Activated naive CD8-positive, alpha-beta T cell treated with anti-CD3 and anti-CD28 coated beads, Interleukin-2, amount 10 ng/mL, durations not matched to agents 7 days and 5 days (primary cell): ENCODE measurements at regions not wholly inside any gene's neighbourhood (a gene's known extent, or its start where the extent isn't known, plus 50 kb on each side); places are given as distances from the start of the nearest gene placed in this dataset.

Source experiments
- ATAC-seq: fragments of 150-1000 bp; cut with Tn5 transposase; one replicate; pipeline ENCODE4 v1.10.0; 2021; ENCODE audit warnings: low read depth, moderate library complexity
- POLR2A ChIA-PET: fragments of 350-600 bp; sonication (Branson Sonifier 250); formaldehyde crosslinking; loops from one replicate; lab custom pipeline; 2021; ENCODE audit warnings: antibody characterized with exemption; lab: Charles Lee
- DNase-seq: peaks from one replicate; pipeline ENCODE4 v3.0.0; 2021
- H3K27ac Mint-ChIP-seq: one replicate; pipeline ENCODE4 v1.8.0; 2022; ENCODE audit warnings: mild to moderate bottlenecking, mixed read lengths
- H3K27me3 Mint-ChIP-seq: one replicate; pipeline ENCODE4 v1.8.0; 2022; ENCODE audit warnings: mild to moderate bottlenecking, moderate library complexity, mixed read lengths
- H3K36me3 Mint-ChIP-seq: one replicate; pipeline ENCODE4 v1.8.0; 2021; ENCODE audit warnings: mild to moderate bottlenecking, mixed read lengths
- H3K4me1 Mint-ChIP-seq: one replicate; pipeline ENCODE4 v1.8.0; 2021; ENCODE audit warnings: mixed read lengths
- H3K4me3 Mint-ChIP-seq: one replicate; pipeline ENCODE4 v1.8.0; 2022; ENCODE audit warnings: mild to moderate bottlenecking, moderate library complexity, mixed read lengths
- H3K9me3 Mint-ChIP-seq: one replicate; pipeline ENCODE4 v1.8.0; 2021; ENCODE audit warnings: mixed read lengths

DNA sequence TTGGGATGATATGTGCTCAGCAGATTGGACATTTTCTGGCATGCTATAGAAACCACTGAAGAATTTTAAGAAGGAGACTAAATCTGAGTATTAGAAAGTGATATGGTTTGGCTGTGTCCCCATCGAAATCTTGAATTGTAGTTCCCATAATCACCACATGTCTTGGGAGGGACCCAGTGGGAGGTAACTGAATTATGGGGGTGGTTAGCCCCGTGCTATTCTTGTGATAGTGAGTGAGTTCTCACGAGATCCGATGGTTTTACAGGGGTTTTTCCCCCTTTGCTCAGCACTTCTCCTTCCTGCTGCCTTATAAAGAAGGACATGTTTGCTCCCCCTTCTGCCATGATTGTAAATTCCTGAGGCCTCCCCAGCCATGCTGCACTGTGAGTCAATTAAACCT, 535.9 kb upstream of the VRK2 start:
- H3K36me3 Mint-ChIP-seq: no peaks in the 10 kb centered on the region
- DNase-seq (no peak), ATAC-seq (no peak)
- H3K4me3 Mint-ChIP-seq: no peak overlapping the region
- peaks cover 5% of the 10 kb centered on the region for H3K27me3 Mint-ChIP-seq
- POLR2A ChIA-PET: no interaction called here
- H3K27ac Mint-ChIP-seq: no peak overlapping the region
- H3K9me3 Mint-ChIP-seq: no peaks in the 10 kb centered on the region
- H3K4me1 Mint-ChIP-seq: no peaks in the 10 kb centered on the region

- Mint-ChIP-seq H3K4me1 (no peaks in the 10 kb centered on the region), H3K27me3 (peaks cover 3% of the 10 kb centered on the region), H3K27ac (no peak overlapping the region), H3K36me3 (no peaks in the 10 kb centered on the region), H3K9me3 (no peaks in the 10 kb centered on the region), H3K4me3 (no peak overlapping the region)
- no peak for ATAC-seq
- POLR2A ChIA-PET: no interaction called here
- DNase-seq: no peak
Observed at GRCh38 chr2:57515366-57515765, 531.2 kb upstream of the VRK2 start.

- H3K4me3 Mint-ChIP-seq: no peak overlapping the region
- no peak for DNase-seq
- H3K27me3 Mint-ChIP-seq: peaks cover 3% of the 10 kb centered on the region
- no peaks in the 10 kb centered on the region for H3K36me3 Mint-ChIP-seq
- POLR2A ChIA-PET: no interaction called here
- no peak overlapping the region for H3K27ac Mint-ChIP-seq
- ATAC-seq: no peak
- H3K9me3 Mint-ChIP-seq: no peaks in the 10 kb centered on the region
- H3K4me1 Mint-ChIP-seq: no peaks in the 10 kb centered on the region
Observed at GRCh38 chr2:57516698-57517340, 529.8 kb upstream of the VRK2 start.

DNA sequence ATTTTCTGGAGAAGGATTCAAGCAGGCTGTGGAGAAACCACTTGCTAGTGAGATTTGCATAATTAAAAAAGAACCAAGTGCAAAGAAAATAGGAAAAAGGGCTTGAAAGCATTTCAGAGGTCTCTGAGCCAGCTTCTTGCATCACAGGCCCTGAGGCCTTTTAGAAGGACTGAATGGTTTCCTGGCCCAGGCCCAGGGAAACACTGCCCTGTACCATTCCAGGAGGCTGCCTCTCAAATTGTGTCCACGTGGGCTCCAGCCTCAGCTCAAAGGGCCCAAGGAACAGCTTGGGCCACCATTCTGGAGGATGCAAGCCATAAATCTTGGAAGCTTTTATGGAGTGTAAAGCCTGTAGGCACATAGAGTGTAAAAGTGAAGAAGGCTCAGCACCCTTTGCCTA, 523.3 kb upstream of the VRK2 start:
- ATAC-seq (no peak), DNase-seq (no peak)
- Mint-ChIP-seq H3K9me3 (peaks cover 5% of the 10 kb centered on the region), H3K4me1 (no peaks in the 10 kb centered on the region), H3K27ac (no peak overlapping the region), H3K36me3 (no peaks in the 10 kb centered on the region), H3K4me3 (no peak overlapping the region), H3K27me3 (no peaks in the 10 kb centered on the region)
- POLR2A ChIA-PET: no interaction called here

DNA sequence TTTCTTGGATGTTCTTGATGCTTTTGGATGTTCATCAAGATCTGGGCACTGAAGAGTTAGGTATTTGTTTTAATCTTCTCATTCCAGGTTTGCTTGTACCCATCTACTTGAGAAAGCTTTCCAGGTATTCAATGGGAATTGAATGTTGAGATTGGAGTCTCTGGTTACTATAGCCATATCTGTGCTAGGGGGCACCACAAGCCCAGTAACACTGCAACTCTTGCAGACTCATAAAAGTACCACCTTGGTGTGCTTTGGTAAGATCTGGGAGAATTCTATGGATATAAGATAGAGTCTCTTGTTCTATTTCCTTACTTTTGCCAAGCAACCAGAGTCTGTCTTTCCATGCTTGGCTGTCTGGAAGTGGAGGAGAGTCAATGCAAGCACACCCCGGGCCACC, 518.9 kb upstream of the VRK2 start:
- Mint-ChIP-seq H3K9me3 (peaks cover 5% of the 10 kb centered on the region), H3K27me3 (no peaks in the 10 kb centered on the region), H3K27ac (no peak overlapping the region), H3K4me1 (no peaks in the 10 kb centered on the region), H3K36me3 (no peaks in the 10 kb centered on the region), H3K4me3 (no peak overlapping the region)
- ATAC-seq (no peak), DNase-seq (no peak)
- POLR2A ChIA-PET: no interaction called here

GRCh38 chr2:57528499-57528898, 518.1 kb upstream of the VRK2 start:
- POLR2A ChIA-PET: no interaction called here
- no peak overlapping the region for H3K27ac Mint-ChIP-seq
- H3K27me3 Mint-ChIP-seq: no peaks in the 10 kb centered on the region
- ATAC-seq (no peak), DNase-seq (no peak)
- H3K4me1 Mint-ChIP-seq: no peaks in the 10 kb centered on the region
- peaks cover 5% of the 10 kb centered on the region for H3K9me3 Mint-ChIP-seq
- H3K4me3 Mint-ChIP-seq: no peak overlapping the region
- H3K36me3 Mint-ChIP-seq: no peaks in the 10 kb centered on the region

DNA sequence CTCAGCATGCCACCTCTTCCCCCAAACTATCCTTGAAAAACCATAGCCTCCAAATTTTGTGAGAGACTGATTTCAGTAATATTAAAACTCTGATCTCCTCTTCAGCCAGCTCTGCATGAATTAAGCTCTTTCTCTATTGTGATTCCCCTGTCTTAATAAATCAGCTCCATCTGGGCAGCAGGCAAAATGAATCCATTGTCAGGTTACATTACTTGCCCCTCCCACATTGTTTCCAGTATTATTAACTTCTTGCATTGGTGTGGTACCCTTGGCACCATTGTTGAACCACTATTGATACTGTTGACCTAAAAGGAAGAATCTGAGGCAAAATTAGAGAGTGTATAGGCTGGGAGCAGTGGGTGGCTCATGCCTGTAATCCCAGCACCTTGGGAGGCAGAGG, 512.2 kb upstream of the VRK2 start:
- Mint-ChIP-seq H3K36me3 (no peaks in the 10 kb centered on the region), H3K4me1 (no peaks in the 10 kb centered on the region), H3K9me3 (no peaks in the 10 kb centered on the region), H3K4me3 (no peak overlapping the region), H3K27ac (no peak overlapping the region), H3K27me3 (no peaks in the 10 kb centered on the region)
- ATAC-seq: no peak
- no peak for DNase-seq
- POLR2A ChIA-PET: no interaction called here

- Mint-ChIP-seq H3K9me3 (no peaks in the 10 kb centered on the region), H3K4me1 (no peaks in the 10 kb centered on the region), H3K27me3 (no peaks in the 10 kb centered on the region), H3K4me3 (no peak overlapping the region), H3K27ac (no peak overlapping the region), H3K36me3 (no peaks in the 10 kb centered on the region)
- ATAC-seq: no peak
- POLR2A ChIA-PET: no interaction called here
- DNase-seq: no peak
Observed at GRCh38 chr2:57536535-57537231, 509.9 kb upstream of the VRK2 start.

DNA sequence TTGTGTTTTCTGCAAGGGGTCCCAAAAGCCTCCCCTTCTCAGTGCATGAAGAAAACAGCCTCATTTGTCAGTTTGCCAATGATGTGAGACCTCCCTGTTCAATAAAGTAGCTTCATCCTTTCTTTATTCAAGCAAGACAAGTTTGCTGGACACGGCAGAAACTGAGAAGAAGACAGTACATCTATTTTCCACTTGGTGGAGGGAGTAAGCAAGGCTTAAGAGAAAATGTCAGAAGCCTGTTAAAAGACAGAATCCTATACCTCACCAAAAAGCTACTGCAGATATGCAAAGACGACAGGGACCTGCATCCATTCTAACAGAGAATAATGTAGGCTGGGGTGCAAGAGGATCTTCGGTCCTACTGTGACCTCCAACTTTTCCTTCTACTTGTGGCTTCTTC, 506.8 kb upstream of the VRK2 start:
- no peak for DNase-seq
- no peak overlapping the region for H3K4me3 Mint-ChIP-seq
- no peaks in the 10 kb centered on the region for H3K4me1 Mint-ChIP-seq
- ATAC-seq: no peak
- no peak overlapping the region for H3K27ac Mint-ChIP-seq
- no peaks in the 10 kb centered on the region for H3K36me3 Mint-ChIP-seq
- POLR2A ChIA-PET: no interaction called here
- no peaks in the 10 kb centered on the region for H3K27me3 Mint-ChIP-seq
- no peaks in the 10 kb centered on the region for H3K9me3 Mint-ChIP-seq

GRCh38 chr2:57542081-57542480, 504.5 kb upstream of the VRK2 start:
- DNase-seq (no peak), ATAC-seq (no peak)
- POLR2A ChIA-PET: no interaction called here
- H3K27me3 Mint-ChIP-seq: peaks cover 3% of the 10 kb centered on the region
- no peaks in the 10 kb centered on the region for H3K9me3 Mint-ChIP-seq
- H3K4me3 Mint-ChIP-seq: no peak overlapping the region
- no peaks in the 10 kb centered on the region for H3K4me1 Mint-ChIP-seq
- no peaks in the 10 kb centered on the region for H3K36me3 Mint-ChIP-seq
- no peak overlapping the region for H3K27ac Mint-ChIP-seq

- no peaks in the 10 kb centered on the region for H3K36me3 Mint-ChIP-seq
- H3K4me1 Mint-ChIP-seq: no peaks in the 10 kb centered on the region
- peaks cover 3% of the 10 kb centered on the region for H3K27me3 Mint-ChIP-seq
- H3K9me3 Mint-ChIP-seq: no peaks in the 10 kb centered on the region
- ATAC-seq (no peak), DNase-seq (no peak)
- H3K27ac Mint-ChIP-seq: no peak overlapping the region
- H3K4me3 Mint-ChIP-seq: no peak overlapping the region
- POLR2A ChIA-PET: no interaction called here
Observed at GRCh38 chr2:57543211-57543610, 503.4 kb upstream of the VRK2 start.

DNA sequence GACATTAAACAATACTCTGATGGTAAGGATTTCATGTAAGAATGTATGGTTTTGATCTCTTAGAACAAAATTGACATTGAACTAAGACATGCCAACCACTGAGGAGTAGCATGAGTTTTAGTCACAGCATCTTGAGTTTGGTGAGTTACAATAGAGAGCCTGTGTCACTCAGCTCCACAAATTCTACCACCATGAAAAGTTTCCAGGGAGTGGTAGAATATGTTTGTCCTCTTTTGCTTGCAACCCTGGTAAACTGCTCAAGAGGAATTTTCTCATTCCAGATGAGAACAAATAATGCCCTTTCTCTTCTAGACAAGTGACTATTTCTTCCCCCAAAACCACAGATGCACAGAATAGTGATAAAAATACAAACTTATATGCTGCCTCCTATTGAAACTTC, 502.0 kb upstream of the VRK2 start:
- Mint-ChIP-seq H3K4me1 (peaks cover 2% of the 10 kb centered on the region), H3K27me3 (peaks cover 3% of the 10 kb centered on the region), H3K9me3 (no peaks in the 10 kb centered on the region), H3K36me3 (no peaks in the 10 kb centered on the region), H3K4me3 (no peak overlapping the region), H3K27ac (no peak overlapping the region)
- DNase-seq: no peak
- POLR2A ChIA-PET: no interaction called here
- ATAC-seq: no peak

DNA sequence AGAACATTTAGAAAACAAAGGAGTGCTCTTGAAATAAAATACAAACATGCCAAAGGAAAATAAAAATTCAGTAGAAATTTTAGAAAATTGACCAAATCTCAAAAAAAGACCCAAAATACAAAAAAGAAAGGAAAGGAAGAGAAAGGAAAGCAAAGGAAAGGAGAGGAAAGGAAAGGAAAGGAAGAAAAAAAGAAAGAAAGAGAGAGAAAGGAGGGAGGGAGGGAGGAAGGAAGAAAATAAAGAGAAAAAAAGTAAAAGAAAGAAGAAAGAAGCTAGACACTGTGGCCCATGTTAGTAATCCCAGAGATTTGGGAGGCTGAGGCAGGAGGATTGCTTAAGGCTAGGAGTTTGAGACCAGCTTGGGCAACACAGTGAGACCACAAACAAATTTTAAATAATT, 500.1 kb upstream of the VRK2 start:
- H3K36me3 Mint-ChIP-seq: no peaks in the 10 kb centered on the region
- ATAC-seq: no peak
- no peak overlapping the region for H3K27ac Mint-ChIP-seq
- no peak overlapping the region for H3K4me3 Mint-ChIP-seq
- peaks cover 6% of the 10 kb centered on the region for H3K4me1 Mint-ChIP-seq
- DNase-seq: no peak
- H3K9me3 Mint-ChIP-seq: peaks cover 2% of the 10 kb centered on the region
- POLR2A ChIA-PET: no interaction called here
- H3K27me3 Mint-ChIP-seq: peaks cover 3% of the 10 kb centered on the region

- Mint-ChIP-seq H3K4me3 (no peak overlapping the region), H3K4me1 (peaks cover 6% of the 10 kb centered on the region), H3K36me3 (no peaks in the 10 kb centered on the region), H3K27ac (no peak overlapping the region), H3K27me3 (peaks cover 3% of the 10 kb centered on the region), H3K9me3 (peaks cover 2% of the 10 kb centered on the region)
- POLR2A ChIA-PET: no interaction called here
- ATAC-seq: no peak
- DNase-seq: no peak
Observed at GRCh38 chr2:57549642-57550102, 496.9 kb upstream of the VRK2 start.
